Neuronal stem cell (in vitro differentiated cells): ENCODE measurements at regions not wholly inside any gene's neighbourhood (a gene's known extent, or its start where the extent isn't known, plus 50 kb on each side); places are given as distances from the start of the nearest gene placed in this dataset.
A peak's percentile ranks its signal among the peaks of the same experiment; 100 is the strongest.

Source experiments
- DNase-seq: peaks from one replicate; pipeline ENCODE4 v3.0.0-alpha.2; 2013; ENCODE audit warnings: low spot score
- H2AFZ ChIP-seq: one replicate; pipeline ENCODE4 v1.6.1; 2013; ENCODE audit warnings: mild to moderate bottlenecking, low read length, inconsistent platforms
- H2AK5ac ChIP-seq: 2 replicates; pipeline ENCODE4 v1.6.1; 2013; ENCODE audit warnings: low read depth, mild to moderate bottlenecking, inconsistent platforms, low read length, moderate library complexity, mixed read lengths
- H2BK120ac ChIP-seq: 2 replicates; pipeline ENCODE4 v1.6.1; 2013; ENCODE audit warnings: low read depth, mild to moderate bottlenecking, inconsistent platforms, low read length, moderate library complexity, mixed read lengths
- H2BK12ac ChIP-seq: one replicate; pipeline ENCODE4 v1.6.1; 2013; ENCODE audit warnings: low read length, inconsistent platforms
- H2BK15ac ChIP-seq: 2 replicates; pipeline ENCODE4 v1.6.1; 2013; ENCODE audit warnings: mild to moderate bottlenecking, low read length, inconsistent platforms, mixed read lengths
- H2BK5ac ChIP-seq: one replicate; pipeline ENCODE4 v1.6.1; 2013; ENCODE audit warnings: inconsistent platforms, mild to moderate bottlenecking, low read length, moderate library complexity
- H3K14ac ChIP-seq: one replicate; pipeline ENCODE4 v1.6.1; 2013; ENCODE audit warnings: low read length, inconsistent platforms
- H3K18ac ChIP-seq: 2 replicates; pipeline ENCODE4 v1.6.1; 2013; ENCODE audit warnings: low read length, inconsistent platforms
- H3K23ac ChIP-seq: 2 replicates; pipeline ENCODE4 v1.6.1; 2013; ENCODE audit warnings: low read depth, mild to moderate bottlenecking, mixed read lengths, low read length, inconsistent platforms; ENCODE audit not compliant: poor library complexity
- H3K27ac ChIP-seq: replicated peaks from 3 replicates; pipeline ENCODE4 v1.5.1; 2013; ENCODE audit warnings: low read length, inconsistent platforms
- H3K27me3 ChIP-seq, 3 experiments: 2 replicates each; pipeline ENCODE4 v1.6.1; 2013; ENCODE audit warnings: low read length in 3 of 3, mild to moderate bottlenecking in 2 of 3, inconsistent platforms in 1 of 3, low read depth in 1 of 3, mixed read lengths in 1 of 3, moderate library complexity in 1 of 3; ENCODE audit not compliant: control insufficient read depth in 3 of 3, insufficient read depth in 3 of 3
- H3K36me3 ChIP-seq, 2 donors: replicated peaks in 1 of 2; 2 replicates each; pipeline ENCODE4 v1.6.1; 2013; ENCODE audit warnings: low read length in 2 of 2; ENCODE audit not compliant: control insufficient read depth in 2 of 2, insufficient read depth in 2 of 2
- H3K4ac ChIP-seq: 2 replicates; pipeline ENCODE4 v1.6.1; 2013; ENCODE audit warnings: inconsistent platforms, mild to moderate bottlenecking, low read length, moderate library complexity
- H3K4me1 ChIP-seq, 2 donors: 1 replicate in 1 of 2; 2 replicates in 1 of 2; pipeline ENCODE4 v1.6.1; 2013; ENCODE audit warnings: low read length in 2 of 2, low read depth in 1 of 2; ENCODE audit not compliant: control insufficient read depth in 2 of 2, insufficient read depth in 1 of 2
- H3K4me2 ChIP-seq: one replicate; pipeline ENCODE4 v1.6.1; 2013; ENCODE audit warnings: mild to moderate bottlenecking, low read length, inconsistent platforms; ENCODE audit not compliant: insufficient read depth, poor library complexity, severe bottlenecking
- H3K4me3 ChIP-seq, 2 donors: 2 replicates each; pipeline ENCODE4 v1.5.1; 2013; ENCODE audit warnings: low read length in 2 of 2, mild to moderate bottlenecking in 2 of 2, inconsistent platforms in 1 of 2, moderate library complexity in 1 of 2
- H3K79me1 ChIP-seq: one replicate; pipeline ENCODE4 v1.6.1; 2013; ENCODE audit warnings: low read depth, mild to moderate bottlenecking, inconsistent platforms, low read length, moderate library complexity
- H3K9ac ChIP-seq: one replicate; pipeline ENCODE4 v1.6.1; 2013; ENCODE audit warnings: mild to moderate bottlenecking, low read depth, low read length, inconsistent platforms; ENCODE audit not compliant: poor library complexity
- H3K9me3 ChIP-seq, 2 donors: replicated peaks in 1 of 2; 2 replicates each; pipeline versions ENCODE3 to v1.6.1; 2013; ENCODE audit warnings: low read length in 2 of 2, mild to moderate bottlenecking in 2 of 2, inconsistent platforms in 1 of 2, low read depth in 1 of 2, mixed read lengths in 1 of 2, moderate library complexity in 1 of 2; ENCODE audit not compliant: control insufficient read depth in 2 of 2, insufficient read depth in 1 of 2
- H4K8ac ChIP-seq: one replicate; pipeline ENCODE4 v1.6.1; 2013; ENCODE audit warnings: low read depth, mild to moderate bottlenecking, inconsistent platforms, low read length, moderate library complexity
- H4K91ac ChIP-seq: one replicate; pipeline ENCODE4 v1.6.1; 2013; ENCODE audit warnings: low read length, low read depth, mild to moderate bottlenecking, inconsistent platforms; ENCODE audit not compliant: poor library complexity
- WGBS, 2 donors: extraction: QIAGEN DNeasy Blood & Tissue Kit; methylation state at CpG; one replicate each; pipeline ENCODE4 v1.1.7; 2013; ENCODE audit warnings: missing lambda C conversion rate in 2 of 2, mixed read lengths in 1 of 2; ENCODE audit not compliant: insufficient read length in 2 of 2, insufficient replicate concordance in 1 of 2; ENCODE audit errors: extremely low coverage in 2 of 2; 5-methylcytosine and 5-hydroxymethylcytosine counted together

DNA sequence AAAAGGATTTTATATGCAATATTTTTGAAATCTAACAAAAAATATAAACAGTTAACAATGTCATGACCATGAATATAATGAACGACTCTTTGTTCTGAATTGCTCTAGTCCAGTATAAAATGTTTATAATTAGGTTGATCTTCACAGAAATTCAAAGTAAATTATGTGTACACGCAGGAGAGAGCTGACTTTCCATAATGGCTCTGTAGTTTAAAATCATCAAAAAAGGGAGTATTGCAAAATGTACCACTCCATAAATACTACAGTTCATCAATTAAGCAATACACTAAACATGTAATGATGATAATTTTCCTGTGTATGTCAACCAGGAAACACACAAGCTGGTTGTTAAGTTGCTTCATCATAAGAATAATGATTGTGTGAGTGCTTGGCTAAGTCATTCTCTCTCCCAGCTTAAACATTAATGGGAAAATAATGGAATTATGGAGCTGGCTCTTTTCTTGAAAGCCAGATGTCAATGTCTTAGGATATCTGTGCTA, 189.5 kb upstream of the PLEKHG7 start:
- H3K4me1 ChIP-seq, result no peaks in the 10 kb centered on the region
- no peaks in the 10 kb centered on the region for H3K79me1 ChIP-seq
- H2AK5ac ChIP-seq, result no peak overlapping the region
- no peak for DNase-seq
- no peak overlapping the region for H2BK15ac ChIP-seq
- no peak overlapping the region for H2BK120ac ChIP-seq
- no peak overlapping the region for H4K91ac ChIP-seq
- WGBS, 2 donors, result no CpG with 5 or more reads among the region's 2 CpGs
- no peak overlapping the region for H3K23ac ChIP-seq
- H3K18ac ChIP-seq, result no peak overlapping the region
- H2BK12ac ChIP-seq, result no peak overlapping the region
- H3K4me2 ChIP-seq, result no peak overlapping the region
- no peak overlapping the region for H2AFZ ChIP-seq
- H3K27me3 ChIP-seq, result no peaks in the 10 kb centered on the region
- H3K9ac ChIP-seq, result no peak overlapping the region
- no peak overlapping the region for H4K8ac ChIP-seq
- H3K9me3 ChIP-seq, result no peaks in the 10 kb centered on the region
- no peak overlapping the region for H3K27ac ChIP-seq
- H2BK5ac ChIP-seq, result no peak overlapping the region
- H3K36me3 ChIP-seq, result no peaks in the 10 kb centered on the region
- no peak overlapping the region for H3K4ac ChIP-seq
- H3K14ac ChIP-seq, result no peak overlapping the region
- H3K4me3 ChIP-seq, result no peak overlapping the region

DNA sequence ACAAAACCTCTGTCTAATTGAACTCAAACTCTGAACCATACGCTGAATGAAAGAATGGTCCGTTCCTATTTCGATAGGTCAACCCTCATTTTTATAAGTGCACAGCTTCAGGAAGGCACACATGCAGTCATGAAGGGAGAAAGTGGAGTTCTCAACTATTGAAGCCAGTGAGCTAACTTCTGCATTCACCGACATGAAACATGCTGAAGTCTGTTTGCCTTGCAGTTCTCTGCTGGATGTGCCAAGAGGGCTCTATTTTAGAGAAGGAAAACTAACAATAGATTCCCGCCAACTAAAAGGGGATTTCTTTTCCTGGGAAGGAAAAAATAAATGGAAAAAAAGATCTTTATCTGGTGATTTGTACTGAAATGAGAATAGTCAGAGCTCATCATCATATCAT, 191.0 kb upstream of the PLEKHG7 start:
- Histone ChIP-seq H2BK120ac (no peak overlapping the region), H3K23ac (no peak overlapping the region), H4K91ac (no peak overlapping the region), H4K8ac (no peak overlapping the region), H3K27ac (no peak overlapping the region), H3K4me3 (no peak overlapping the region), H2AK5ac (no peak overlapping the region), H3K36me3 (no peaks in the 10 kb centered on the region), H3K4me1 (peaks cover 0 to 2% of the 10 kb centered on the region in 2 donors), H2BK5ac (no peak overlapping the region), H3K79me1 (no peaks in the 10 kb centered on the region), H2AFZ (no peak overlapping the region), H3K9me3 (no peaks in the 10 kb centered on the region), H3K14ac (no peak overlapping the region), H3K18ac (no peak overlapping the region), H2BK15ac (no peak overlapping the region), H2BK12ac (no peak overlapping the region), H3K4ac (no peak overlapping the region), H3K4me2 (no peak overlapping the region), H3K27me3 (no peaks in the 10 kb centered on the region), H3K9ac (no peak overlapping the region)
- DNase-seq, result no peak
- WGBS, 2 donors, result no CpG with 5 or more reads among the region's 5 CpGs

DNA sequence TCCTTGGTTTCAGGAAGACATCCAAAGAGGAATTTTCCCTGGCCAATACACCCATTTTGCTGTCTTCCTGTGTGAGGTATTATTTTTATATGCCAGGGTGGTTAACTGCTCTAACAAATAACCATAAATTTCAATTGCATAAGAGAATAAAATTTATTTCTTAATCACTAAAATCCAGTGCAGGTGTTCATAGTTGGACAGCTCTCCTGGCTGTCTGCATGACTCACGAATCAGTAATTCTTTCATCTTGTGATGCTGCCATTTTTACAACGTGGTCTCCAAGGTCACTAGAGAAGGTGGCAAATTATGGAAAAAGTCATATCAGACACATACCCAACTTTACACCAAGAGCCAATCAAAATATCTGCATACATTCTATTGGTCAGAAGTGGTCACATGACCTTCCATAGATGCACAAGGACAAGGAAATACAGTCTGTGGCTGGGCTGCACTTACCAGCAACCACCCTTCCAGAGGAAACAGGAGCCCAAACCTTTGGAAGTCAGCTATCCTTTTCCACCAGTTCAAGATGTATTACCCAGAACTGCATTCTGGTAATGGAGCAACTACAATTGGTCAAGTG, 193.5 kb upstream of the PLEKHG7 start:
- H2BK12ac ChIP-seq, result no peak overlapping the region
- H2BK5ac ChIP-seq, result no peak overlapping the region
- no peaks in the 10 kb centered on the region for H3K9me3 ChIP-seq
- no peak overlapping the region for H2BK15ac ChIP-seq
- H4K91ac ChIP-seq, result no peak overlapping the region
- H2AK5ac ChIP-seq, result no peak overlapping the region
- H3K79me1 ChIP-seq, result no peaks in the 10 kb centered on the region
- no peak overlapping the region for H3K23ac ChIP-seq
- H3K4me1 ChIP-seq, result peaks cover 11 to 12% of the 10 kb centered on the region in 2 donors
- no peaks in the 10 kb centered on the region for H3K36me3 ChIP-seq
- H3K27ac ChIP-seq, result no peak overlapping the region
- H3K4me2 ChIP-seq, result no peak overlapping the region
- no peaks in the 10 kb centered on the region for H3K27me3 ChIP-seq
- no peak overlapping the region for H2AFZ ChIP-seq
- no peak for DNase-seq
- no peak overlapping the region for H3K4ac ChIP-seq
- H4K8ac ChIP-seq, result no peak overlapping the region
- no CpG with 5 or more reads among the region's 2 CpGs for WGBS, 2 donors
- H3K4me3 ChIP-seq, result no peak overlapping the region
- no peak overlapping the region for H2BK120ac ChIP-seq
- no peak overlapping the region for H3K9ac ChIP-seq
- H3K14ac ChIP-seq, result no peak overlapping the region
- H3K18ac ChIP-seq, result no peak overlapping the region

DNA sequence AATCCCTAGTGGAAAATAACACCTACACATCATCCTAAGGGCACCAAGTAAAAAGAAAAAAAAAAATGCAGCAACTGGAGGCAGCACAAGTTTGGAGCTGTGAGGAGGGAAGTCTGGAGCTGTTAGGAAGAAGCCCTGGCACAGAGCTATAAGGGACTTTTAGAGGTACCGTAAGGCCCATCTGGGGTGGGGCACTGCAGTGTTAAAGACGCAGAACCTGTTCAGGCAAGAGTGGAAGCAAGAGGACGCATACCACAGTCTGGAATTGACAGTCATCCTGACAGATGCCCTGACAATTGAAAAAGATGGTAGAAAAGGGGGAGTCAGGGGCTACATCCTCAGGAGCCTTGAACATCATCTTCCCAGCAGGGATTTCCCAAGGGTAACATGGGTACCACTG, 195.9 kb upstream of the PLEKHG7 start:
- H3K23ac ChIP-seq, result no peak overlapping the region
- peak overlapping the region; percentile 69 for H3K18ac ChIP-seq
- no peak overlapping the region for H3K9ac ChIP-seq
- H2BK5ac ChIP-seq, result no peak overlapping the region
- DNase-seq, result no peak
- H2AK5ac ChIP-seq, result no peak overlapping the region
- no peak overlapping the region for H2AFZ ChIP-seq
- H3K4me3 ChIP-seq, result no peak overlapping the region
- no peak overlapping the region for H4K91ac ChIP-seq
- H2BK12ac ChIP-seq, result no peak overlapping the region
- H2BK15ac ChIP-seq, result no peak overlapping the region
- no peak overlapping the region for H2BK120ac ChIP-seq
- no peaks in the 10 kb centered on the region for H3K36me3 ChIP-seq
- H3K27ac ChIP-seq, result peak overlapping the region; percentile 13
- peaks cover 21 to 24% of the 10 kb centered on the region in 2 donors for H3K4me1 ChIP-seq
- no peak overlapping the region for H3K4ac ChIP-seq
- no peaks in the 10 kb centered on the region for H3K27me3 ChIP-seq
- H3K4me2 ChIP-seq, result no peak overlapping the region
- no peak overlapping the region for H3K14ac ChIP-seq
- WGBS, 2 donors, result no CpG with 5 or more reads among the region's 3 CpGs
- H4K8ac ChIP-seq, result no peak overlapping the region
- no peaks in the 10 kb centered on the region for H3K9me3 ChIP-seq
- no peaks in the 10 kb centered on the region for H3K79me1 ChIP-seq
